K562 (cell line): ENCODE measurements at regions not wholly inside any gene's neighbourhood (a gene's known extent, or its start where the extent isn't known, plus 50 kb on each side); places are given as distances from the start of the nearest gene placed in this dataset.

Source experiments
- ATAC-seq: fragments of 200-7000 bp; cut with Tn5 transposase; 3 replicates; pipeline ENCODE4 v1.9.1; 2020; ENCODE audit warnings: moderate library complexity
- BruUV-seq: library from RNA; stranded (reverse); fragments of 400-500 nt; replicated peaks from 2 replicates; lab custom pipeline; 2021; lab: Mats Ljungman, UMichigan
- CTCF ChIA-PET: fragments of 300-600 bp; formaldehyde crosslinking; extraction: SDS; loops from one replicate; lab custom pipeline; 2021; ENCODE audit warnings: low intra/inter-chr PET ratio; lab: Yijun Ruan, JAX
- POLR2A ChIA-PET: fragments of 300-600, 350-650 bp; sonication (Branson Sonifier 250); formaldehyde crosslinking; extraction: SDS; loops from one replicate; lab custom pipeline; 2021; ENCODE audit warnings: antibody characterized with exemption, inconsistent platforms; lab: Yijun Ruan, JAX
- DNase-seq, 4 experiments: peaks; one replicate each; pipeline versions ENCODE4 v3.0.0 to v3.0.0-alpha.2; 2011 to 2018; ENCODE audit warnings: low spot score in 3 of 4, mixed read lengths in 3 of 4; ENCODE audit errors: extremely low read depth in 1 of 4
- FAIRE-seq: peaks from 2 replicates; lab custom pipeline; 2011; peaks lifted over from hg19 to GRCh38; lab: Jason Lieb, UNC
- H2AFZ ChIP-seq: 2 replicates; pipeline ENCODE4 v1.6.0; 2011; ENCODE audit warnings: low read depth, low read length, control low read depth, inconsistent platforms
- H3K27ac ChIP-seq: fragments of 200-600 bp; 3 replicates; pipeline ENCODE4 v1.8.0; 2011; ENCODE audit warnings: low read depth, mild to moderate bottlenecking, control low read depth, inconsistent platforms, low read length, moderate library complexity, mixed read lengths; ENCODE audit errors: extremely low read depth
- H3K27me3 ChIP-seq, 2 experiments: fragments of 300-600 bp in 1 of 2; 2 replicates in 1 of 2; 3 replicates in 1 of 2; pipeline versions ENCODE4 v1.6.0 to v1.8.0; 2011; ENCODE audit warnings: inconsistent platforms in 2 of 2, low read length in 2 of 2, mild to moderate bottlenecking in 1 of 2, mixed read lengths in 1 of 2, moderate library complexity in 1 of 2; ENCODE audit not compliant: control insufficient read depth in 2 of 2, insufficient read depth in 2 of 2
- H3K36me3 ChIP-seq: fragments of 300-600 bp; 3 replicates; pipeline ENCODE4 v1.8.0; 2011; ENCODE audit warnings: mild to moderate bottlenecking, low read length, inconsistent platforms; ENCODE audit not compliant: control insufficient read depth, insufficient read depth
- H3K4me1 ChIP-seq, 2 experiments: fragments of 200-600 bp in 1 of 2; replicated peaks in 1 of 2; 2 replicates in 1 of 2; 3 replicates in 1 of 2; pipeline versions ENCODE4 v1.5.1 to v1.8.0; 2011; ENCODE audit warnings: inconsistent platforms in 2 of 2, low read length in 2 of 2, mild to moderate bottlenecking in 1 of 2, mixed read lengths in 1 of 2, moderate library complexity in 1 of 2; ENCODE audit not compliant: control insufficient read depth in 2 of 2, insufficient read depth in 2 of 2
- H3K4me2 ChIP-seq: 2 replicates; pipeline ENCODE4 v1.6.1; 2011; ENCODE audit warnings: low read length, control low read depth, inconsistent platforms, mixed read lengths; ENCODE audit not compliant: insufficient read depth
- H3K4me3 ChIP-seq: fragments of 200-600 bp; sonication (generic), shearing (Covaris generic); 2 replicates; pipeline ENCODE4 v1.5.1; 2016; ENCODE audit warnings: control low read depth, inconsistent platforms
- H3K79me2 ChIP-seq: fragments of 200-600 bp; 3 replicates; pipeline ENCODE4 v1.8.0; 2011; ENCODE audit warnings: low read length, inconsistent platforms; ENCODE audit not compliant: control insufficient read depth, insufficient read depth
- H3K9ac ChIP-seq, 2 experiments: 2 replicates each; pipeline versions ENCODE4 v1.6.0 to v1.6.1; 2011; ENCODE audit warnings: low read depth in 2 of 2, low read length in 2 of 2, control low read depth in 1 of 2, inconsistent platforms in 1 of 2, mild to moderate bottlenecking in 1 of 2, mixed read lengths in 1 of 2; ENCODE audit not compliant: insufficient read depth in 1 of 2
- H3K9me1 ChIP-seq: one replicate; pipeline ENCODE4 v1.6.0; 2011; ENCODE audit warnings: inconsistent platforms, mild to moderate bottlenecking, low read length, moderate library complexity; ENCODE audit not compliant: control insufficient read depth, insufficient read depth
- H3K9me3 ChIP-seq: replicated peaks from 2 replicates; pipeline ENCODE4 v1.5.1; 2011; ENCODE audit warnings: low read depth, low read length, inconsistent platforms; ENCODE audit not compliant: control insufficient read depth, insufficient read depth
- H4K20me1 ChIP-seq: replicated peaks from 2 replicates; pipeline ENCODE4 v1.6.1; 2011; ENCODE audit warnings: low read length, inconsistent platforms, mixed read lengths; ENCODE audit not compliant: control insufficient read depth, insufficient read depth
- CHD1 ChIP-seq: fragments of 200-600 bp; sonication (generic); IDR thresholded peaks from one replicate; pipeline ENCODE4 v1.6.1; 2012; ENCODE audit warnings: mild to moderate bottlenecking, moderate library complexity, low read length, inconsistent platforms
- COPS2 ChIP-seq: fragments of 450-650 bp; conservative IDR thresholded peaks from 2 replicates; pipeline ENCODE4 v1.6.1; 2016; ENCODE audit warnings: mild to moderate bottlenecking, moderate library complexity
- GABPB1 ChIP-seq: sonication (generic); formaldehyde crosslinking; IDR thresholded peaks from 2 replicates; pipeline ENCODE4 v1.8.0; 2022; ENCODE audit warnings: mild to moderate bottlenecking, missing genetic modification reagents
- KLF16 ChIP-seq: IDR thresholded peaks from 2 replicates; pipeline ENCODE4 v1.6.1; 2016; ENCODE audit warnings: antibody characterized with exemption
- RBBP5 ChIP-seq: fragments of 200-600 bp; sonication (generic); IDR thresholded peaks from 2 replicates; pipeline ENCODE4 v1.6.1; 2012; ENCODE audit warnings: borderline replicate concordance, mild to moderate bottlenecking, low read length, control low read depth, inconsistent platforms; ENCODE audit not compliant: insufficient read depth, poor library complexity, severe bottlenecking
- ZFP30 ChIP-seq: fragments of 250-450 bp; sonication (Bioruptor Pico); IDR thresholded peaks from 2 replicates; pipeline ENCODE4 v1.8.0; 2022; ENCODE audit warnings: moderate library complexity, mild to moderate bottlenecking, inconsistent platforms, borderline replicate concordance
- WGBS: fragments of 100-300 bp; shearing (Covaris generic); methylation state at CpG from one replicate; pipeline ENCODE4 v1.1.6; 2016; ENCODE audit warnings: low coverage, mixed read lengths; ENCODE audit not compliant: insufficient coverage; ENCODE audit errors: missing lambda C conversion rate; 5-methylcytosine and 5-hydroxymethylcytosine counted together
- in situ Hi-C: fragments of 300-500 bp; cut with MboI; formaldehyde crosslinking; loops from 4 replicates; pipeline ENCODE4 v1.15.0; 2018; ENCODE audit warnings: inconsistent platforms, mixed read lengths
- intact Hi-C: fragments of 100-400 bp; cut with micrococcal nuclease; formaldehyde crosslinking; loops from 2 replicates; pipeline ENCODE4 v1.14.2; 2022

GRCh38 chr10:43852644-43853214 is 204.0 kb upstream of the ZNF32 start:
- no TSS peak for BruUV-seq
- peaks cover 3% of the 10 kb centered on the region; the same call in 1 of the 2 replicates for H4K20me1 ChIP-seq
- no peak for DNase-seq
- H3K27me3 ChIP-seq, result peaks cover 2 to 18% of the 10 kb centered on the region in 2 experiments; a peak in 3 of 5 replicates
- TF ChIP-seq ZFP30 (CRISPR knock-in tag) (no peak), GABPB1 (CRISPR knock-in tag) (no peak), COPS2 (no peak), CHD1 (no peak)
- TF ChIP-seq, all 486 proteins: peak for 0
- no peaks in the 10 kb centered on the region for H3K9me1 ChIP-seq
- POLR2A ChIA-PET, result interaction anchor here (0.6 kb wide), 1 partner anchor 183 kb away, joined by 3 read pairs; no protein-coding TSS in a partner anchor
- H2AFZ ChIP-seq, result no peak overlapping the region
- in situ Hi-C loops (no loop called here), intact Hi-C loops (loop anchor here (10.0 kb wide), 1 partner anchor 178 kb away; no protein-coding TSS in a partner anchor)
- H3K9ac ChIP-seq, result no peak overlapping the region
- ATAC-seq (no peak), FAIRE-seq (no peak)
- no peak overlapping the region for H3K4me2 ChIP-seq
- H3K36me3 ChIP-seq, result no peaks in the 10 kb centered on the region
- H3K9me3 ChIP-seq, result no peaks in the 10 kb centered on the region
- H3K4me1 ChIP-seq, result no peaks in the 10 kb centered on the region
- CTCF ChIA-PET, result no interaction called here
- H3K79me2 ChIP-seq, result no peaks in the 10 kb centered on the region
- H3K27ac ChIP-seq, result no peak overlapping the region
- H3K4me3 ChIP-seq, result no peak overlapping the region
- 0% methylated on average over 5 of the region's 5 CpGs for WGBS

GRCh38 chr10:43852149-43852548 is 203.5 kb upstream of the ZNF32 start:
- H3K4me1 ChIP-seq, result no peaks in the 10 kb centered on the region
- FAIRE-seq (no peak), ATAC-seq (no peak), DNase-seq (no peak)
- no TSS peak for BruUV-seq
- no peak overlapping the region for H3K4me2 ChIP-seq
- intact Hi-C loops, result loop anchor here (10.0 kb wide), 1 partner anchor 177 kb away; no protein-coding TSS in a partner anchor
- H3K9me1 ChIP-seq, result no peaks in the 10 kb centered on the region
- H4K20me1 ChIP-seq, result peaks cover 4% of the 10 kb centered on the region; the same call in 1 of the 2 replicates
- CTCF ChIA-PET, result no interaction called here
- H3K9ac ChIP-seq, result no peak overlapping the region
- H3K9me3 ChIP-seq, result no peaks in the 10 kb centered on the region
- H3K27ac ChIP-seq, result no peak overlapping the region
- H3K36me3 ChIP-seq, result no peaks in the 10 kb centered on the region
- no peak overlapping the region for H3K4me3 ChIP-seq
- peaks cover 2 to 18% of the 10 kb centered on the region in 2 experiments; a peak in 3 of 5 replicates for H3K27me3 ChIP-seq
- no peak overlapping the region for H2AFZ ChIP-seq
- no peak for TF ChIP-seq KLF16
- TF ChIP-seq RBBP5, result no peak
- TF ChIP-seq, all 486 proteins: peak for 0
- H3K79me2 ChIP-seq, result no peaks in the 10 kb centered on the region
- in situ Hi-C loops, result no loop called here
- POLR2A ChIA-PET, result no interaction called here
- 0% methylated on average over 9 of the region's 9 CpGs for WGBS
